ENCODE measurements at regions not wholly inside any gene's neighbourhood (a gene's known extent, or its start where the extent isn't known, plus 50 kb on each side); places are given as distances from the start of the nearest gene placed in this dataset.

DNA sequence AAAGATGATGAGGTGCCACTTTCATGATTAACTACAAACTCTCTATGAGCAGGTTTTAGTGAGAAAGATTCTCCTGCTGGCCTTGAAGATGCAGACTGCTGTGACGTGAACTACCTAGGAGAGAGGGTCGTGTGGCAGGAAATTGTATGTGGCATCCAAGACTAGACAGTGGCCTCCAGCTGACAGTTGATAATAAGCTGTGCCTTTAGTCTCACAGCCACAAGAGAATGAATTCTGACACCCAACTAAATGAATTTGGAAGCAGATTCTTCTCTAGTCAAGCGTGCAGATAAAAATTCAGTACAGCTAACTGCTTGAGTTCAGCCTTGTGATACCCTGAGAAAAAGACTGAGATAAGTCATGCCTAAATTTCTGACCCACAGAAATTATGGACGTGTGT is 169.0 kb upstream of the COL3A1 start:
- peak in 1 of 2 donors; percentile 51 for DNase-seq (ENCODE audit: low read depth in 2 of 2)
- Histone ChIP-seq H3K4me3 (replicated peaks in 1 of 4; ENCODE audit: control extremely low read depth in 1 of 4, insufficient read depth in 1 of 4, low read depth in 3 of 4, low read length in 4 of 4) (no peak overlapping the region), H2AFZ (ENCODE audit: low read length) (no peak overlapping the region), H3K9me3 (ENCODE audit: control insufficient read depth, insufficient read depth, low read depth, low read length) (no peaks in the 10 kb centered on the region), H4K20me1 (ENCODE audit: control insufficient read depth, extremely low read depth, insufficient read depth, low read length) (no peaks in the 10 kb centered on the region), H3K4me2 (ENCODE audit: extremely low read depth, insufficient read depth, low read length) (no peak overlapping the region), H3K79me2 (ENCODE audit: control insufficient read depth, insufficient read depth, low read length) (no peaks in the 10 kb centered on the region), H3K36me3 (ENCODE audit: control insufficient read depth, insufficient read depth, low read length) (no peaks in the 10 kb centered on the region), H3K27ac (ENCODE audit: insufficient read depth, low read length) (no peak overlapping the region), H3K27me3 (ENCODE audit: control insufficient read depth, insufficient read depth, low read length) (no peaks in the 10 kb centered on the region), H3K9ac (ENCODE audit: insufficient read depth, low read length) (no peak overlapping the region), H3K4me1 (ENCODE audit: control insufficient read depth, extremely low read depth, insufficient read depth, low read length) (peaks cover 5% of the 10 kb centered on the region)
- TF ChIP-seq, protein P1, sequence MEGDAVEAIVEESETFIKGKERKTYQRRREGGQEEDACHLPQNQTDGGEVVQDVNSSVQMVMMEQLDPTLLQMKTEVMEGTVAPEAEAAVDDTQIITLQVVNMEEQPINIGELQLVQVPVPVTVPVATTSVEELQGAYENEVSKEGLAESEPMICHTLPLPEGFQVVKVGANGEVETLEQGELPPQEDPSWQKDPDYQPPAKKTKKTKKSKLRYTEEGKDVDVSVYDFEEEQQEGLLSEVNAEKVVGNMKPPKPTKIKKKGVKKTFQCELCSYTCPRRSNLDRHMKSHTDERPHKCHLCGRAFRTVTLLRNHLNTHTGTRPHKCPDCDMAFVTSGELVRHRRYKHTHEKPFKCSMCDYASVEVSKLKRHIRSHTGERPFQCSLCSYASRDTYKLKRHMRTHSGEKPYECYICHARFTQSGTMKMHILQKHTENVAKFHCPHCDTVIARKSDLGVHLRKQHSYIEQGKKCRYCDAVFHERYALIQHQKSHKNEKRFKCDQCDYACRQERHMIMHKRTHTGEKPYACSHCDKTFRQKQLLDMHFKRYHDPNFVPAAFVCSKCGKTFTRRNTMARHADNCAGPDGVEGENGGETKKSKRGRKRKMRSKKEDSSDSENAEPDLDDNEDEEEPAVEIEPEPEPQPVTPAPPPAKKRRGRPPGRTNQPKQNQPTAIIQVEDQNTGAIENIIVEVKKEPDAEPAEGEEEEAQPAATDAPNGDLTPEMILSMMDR (conservative IDR thresholded peaks at IDR 0.05 in 1 of 2, IDR thresholded peaks at IDR 0.05 in 1 of 2; ENCODE audit: low read depth in 1 of 2, low read length in 2 of 2): no peak
- no peak for TF ChIP-seq EZH2 (IDR thresholded peaks at IDR 0.05; ENCODE audit: low read length, missing control alignments)

DNA sequence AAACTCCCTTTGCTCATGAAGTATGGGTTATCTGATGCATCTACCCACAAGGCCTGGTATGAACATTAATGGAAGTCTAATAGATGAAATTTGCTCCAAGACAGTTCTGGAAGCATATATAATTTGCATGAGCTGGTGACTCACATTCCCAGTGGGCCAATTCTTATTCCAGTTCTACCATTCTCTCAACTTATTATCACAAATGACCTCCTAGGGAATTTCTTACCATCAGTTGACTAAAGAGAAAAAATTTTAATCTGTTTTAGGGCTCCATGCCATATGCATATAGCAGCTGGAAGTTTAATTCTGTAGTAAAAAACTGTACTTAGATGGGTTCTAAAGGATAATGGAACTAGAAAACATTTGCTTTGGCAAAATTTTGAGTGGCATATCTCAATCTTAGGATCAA is 165.2 kb upstream of the COL3A1 start:
- Histone ChIP-seq H3K4me3 (replicated peaks in 1 of 4; ENCODE audit: control extremely low read depth in 1 of 4, insufficient read depth in 1 of 4, low read depth in 3 of 4, low read length in 4 of 4) (no peak overlapping the region), H4K20me1 (ENCODE audit: control insufficient read depth, extremely low read depth, insufficient read depth, low read length) (no peaks in the 10 kb centered on the region), H3K4me2 (ENCODE audit: extremely low read depth, insufficient read depth, low read length) (no peak overlapping the region), H3K79me2 (ENCODE audit: control insufficient read depth, insufficient read depth, low read length) (no peaks in the 10 kb centered on the region), H2AFZ (ENCODE audit: low read length) (no peak overlapping the region), H3K9ac (ENCODE audit: insufficient read depth, low read length) (no peak overlapping the region), H3K9me3 (ENCODE audit: control insufficient read depth, insufficient read depth, low read depth, low read length) (no peaks in the 10 kb centered on the region), H3K27ac (ENCODE audit: insufficient read depth, low read length) (no peak overlapping the region), H3K4me1 (ENCODE audit: control insufficient read depth, extremely low read depth, insufficient read depth, low read length) (peaks cover 9% of the 10 kb centered on the region), H3K36me3 (ENCODE audit: control insufficient read depth, insufficient read depth, low read length) (no peaks in the 10 kb centered on the region), H3K27me3 (ENCODE audit: control insufficient read depth, insufficient read depth, low read length) (no peaks in the 10 kb centered on the region)
- peak; percentile 69 to 95 for DNase-seq (ENCODE audit: low read depth in 2 of 2)
- TF ChIP-seq, protein P1 (conservative IDR thresholded peaks at IDR 0.05 in 1 of 2, IDR thresholded peaks at IDR 0.05 in 1 of 2; ENCODE audit: low read depth in 1 of 2, low read length in 2 of 2): no peak
- TF ChIP-seq EZH2 (IDR thresholded peaks at IDR 0.05; ENCODE audit: low read length, missing control alignments): no peak

DNA sequence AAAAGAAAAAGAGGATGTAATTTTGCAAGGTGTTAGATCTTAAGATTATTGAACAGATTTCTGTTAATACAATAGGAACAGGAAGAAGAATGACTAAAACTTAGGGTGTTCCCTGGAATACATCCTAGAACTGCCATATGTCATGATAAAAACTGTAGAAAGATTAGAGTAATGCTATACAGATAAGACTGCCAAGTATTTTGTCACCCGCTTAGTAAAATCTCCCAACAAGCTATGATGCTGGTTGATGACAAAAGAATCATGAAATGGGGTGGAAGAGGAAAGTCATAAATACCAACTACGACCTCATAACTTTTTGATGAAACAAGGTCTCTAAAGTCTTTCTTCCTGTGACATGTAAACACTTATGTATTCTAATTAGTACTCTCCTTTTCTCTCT is 163.6 kb upstream of the COL3A1 start:
- H3K36me3 ChIP-seq (ENCODE audit: control insufficient read depth, insufficient read depth, low read length): no peaks in the 10 kb centered on the region
- H3K4me2 ChIP-seq (ENCODE audit: extremely low read depth, insufficient read depth, low read length): no peak overlapping the region
- H4K20me1 ChIP-seq (ENCODE audit: control insufficient read depth, extremely low read depth, insufficient read depth, low read length): no peaks in the 10 kb centered on the region
- peaks cover 10% of the 10 kb centered on the region for H3K4me1 ChIP-seq (ENCODE audit: control insufficient read depth, extremely low read depth, insufficient read depth, low read length)
- no peaks in the 10 kb centered on the region for H3K27me3 ChIP-seq (ENCODE audit: control insufficient read depth, insufficient read depth, low read length)
- H3K27ac ChIP-seq (ENCODE audit: insufficient read depth, low read length): no peak overlapping the region
- H3K9me3 ChIP-seq (ENCODE audit: control insufficient read depth, insufficient read depth, low read depth, low read length): no peaks in the 10 kb centered on the region
- H3K9ac ChIP-seq (ENCODE audit: insufficient read depth, low read length): no peak overlapping the region
- peak; percentile 60 to 90 for DNase-seq (ENCODE audit: low read depth in 2 of 2)
- TF ChIP-seq, protein P1 (conservative IDR thresholded peaks at IDR 0.05 in 1 of 2, IDR thresholded peaks at IDR 0.05 in 1 of 2; ENCODE audit: low read depth in 1 of 2, low read length in 2 of 2): no peak
- TF ChIP-seq EZH2 (IDR thresholded peaks at IDR 0.05; ENCODE audit: low read length, missing control alignments): no peak
- H3K4me3 ChIP-seq (replicated peaks in 1 of 4; ENCODE audit: control extremely low read depth in 1 of 4, insufficient read depth in 1 of 4, low read depth in 3 of 4, low read length in 4 of 4): no peak overlapping the region
- no peak overlapping the region for H2AFZ ChIP-seq (ENCODE audit: low read length)
- H3K79me2 ChIP-seq (ENCODE audit: control insufficient read depth, insufficient read depth, low read length): no peaks in the 10 kb centered on the region
